Liver (tissue), 3 donors: ENCODE measurements at regions not wholly inside any gene's neighbourhood (a gene's known extent, or its start where the extent isn't known, plus 50 kb on each side); places are given as distances from the start of the nearest gene placed in this dataset.

Source experiments
- GABPA ChIP-seq, 2 donors: IDR thresholded peaks in 1 of 2; conservative IDR thresholded peaks in 1 of 2; 2 replicates each; pipeline ENCODE4 v1.6.1; 2016; ENCODE audit warnings: antibody characterized with exemption in 2 of 2, mild to moderate bottlenecking in 1 of 2, moderate library complexity in 1 of 2
- YY1 ChIP-seq: IDR thresholded peaks from 2 replicates; pipeline ENCODE4 v1.6.1; 2016; ENCODE audit warnings: antibody characterized with exemption, mild to moderate bottlenecking
- TF ChIP-seq, protein P1 (sequence below): fragments of 150-350 bp; IDR thresholded peaks from 2 replicates; pipeline ENCODE4 v1.5.1; 2017; ENCODE audit warnings: improper control_type of control experiment, low read depth, low read length; ENCODE audit not compliant: missing input control
- TF ChIP-seq, protein P2 (sequence below): IDR thresholded peaks from 2 replicates; pipeline ENCODE4 v1.6.1; 2016; ENCODE audit warnings: antibody characterized with exemption, mild to moderate bottlenecking
- donor health status: healthy.
- donor health status: healthy.

DNA sequence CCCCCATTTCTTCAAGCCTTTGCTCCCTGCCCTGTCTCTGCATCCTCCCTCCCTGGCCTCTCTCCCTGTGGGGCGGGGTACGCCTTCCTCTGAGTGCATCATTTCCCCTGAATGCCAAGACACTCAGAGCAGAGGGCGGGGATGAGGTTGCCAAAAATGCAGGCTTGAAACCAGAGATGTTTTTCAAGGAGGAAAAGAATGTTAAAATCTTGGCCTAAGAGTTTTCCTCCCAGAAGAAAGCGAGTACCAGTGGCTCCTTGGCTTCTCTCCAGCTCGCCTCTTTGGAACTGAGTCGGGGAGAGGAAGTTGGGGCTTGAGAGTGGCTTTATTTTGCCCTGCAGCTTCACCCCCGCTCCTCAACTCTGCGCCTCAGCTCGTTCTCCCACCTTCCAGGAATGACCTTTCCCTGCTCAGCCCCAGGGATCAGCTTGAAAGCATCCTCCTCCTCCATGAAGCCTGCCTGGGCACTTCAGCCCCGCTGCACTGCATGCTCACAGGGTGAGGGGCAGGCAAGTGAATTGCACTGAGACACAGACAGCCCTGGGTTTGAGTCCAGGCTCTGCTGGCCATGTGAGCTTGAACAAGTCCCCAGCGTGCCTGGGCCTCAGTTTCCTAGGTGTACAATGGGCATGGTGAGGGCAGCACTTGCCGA, 57.5 kb upstream of the SORCS2 start:
- no peak for TF ChIP-seq YY1
- TF ChIP-seq, protein P1, sequence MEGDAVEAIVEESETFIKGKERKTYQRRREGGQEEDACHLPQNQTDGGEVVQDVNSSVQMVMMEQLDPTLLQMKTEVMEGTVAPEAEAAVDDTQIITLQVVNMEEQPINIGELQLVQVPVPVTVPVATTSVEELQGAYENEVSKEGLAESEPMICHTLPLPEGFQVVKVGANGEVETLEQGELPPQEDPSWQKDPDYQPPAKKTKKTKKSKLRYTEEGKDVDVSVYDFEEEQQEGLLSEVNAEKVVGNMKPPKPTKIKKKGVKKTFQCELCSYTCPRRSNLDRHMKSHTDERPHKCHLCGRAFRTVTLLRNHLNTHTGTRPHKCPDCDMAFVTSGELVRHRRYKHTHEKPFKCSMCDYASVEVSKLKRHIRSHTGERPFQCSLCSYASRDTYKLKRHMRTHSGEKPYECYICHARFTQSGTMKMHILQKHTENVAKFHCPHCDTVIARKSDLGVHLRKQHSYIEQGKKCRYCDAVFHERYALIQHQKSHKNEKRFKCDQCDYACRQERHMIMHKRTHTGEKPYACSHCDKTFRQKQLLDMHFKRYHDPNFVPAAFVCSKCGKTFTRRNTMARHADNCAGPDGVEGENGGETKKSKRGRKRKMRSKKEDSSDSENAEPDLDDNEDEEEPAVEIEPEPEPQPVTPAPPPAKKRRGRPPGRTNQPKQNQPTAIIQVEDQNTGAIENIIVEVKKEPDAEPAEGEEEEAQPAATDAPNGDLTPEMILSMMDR = no peak
- TF ChIP-seq, protein P2, sequence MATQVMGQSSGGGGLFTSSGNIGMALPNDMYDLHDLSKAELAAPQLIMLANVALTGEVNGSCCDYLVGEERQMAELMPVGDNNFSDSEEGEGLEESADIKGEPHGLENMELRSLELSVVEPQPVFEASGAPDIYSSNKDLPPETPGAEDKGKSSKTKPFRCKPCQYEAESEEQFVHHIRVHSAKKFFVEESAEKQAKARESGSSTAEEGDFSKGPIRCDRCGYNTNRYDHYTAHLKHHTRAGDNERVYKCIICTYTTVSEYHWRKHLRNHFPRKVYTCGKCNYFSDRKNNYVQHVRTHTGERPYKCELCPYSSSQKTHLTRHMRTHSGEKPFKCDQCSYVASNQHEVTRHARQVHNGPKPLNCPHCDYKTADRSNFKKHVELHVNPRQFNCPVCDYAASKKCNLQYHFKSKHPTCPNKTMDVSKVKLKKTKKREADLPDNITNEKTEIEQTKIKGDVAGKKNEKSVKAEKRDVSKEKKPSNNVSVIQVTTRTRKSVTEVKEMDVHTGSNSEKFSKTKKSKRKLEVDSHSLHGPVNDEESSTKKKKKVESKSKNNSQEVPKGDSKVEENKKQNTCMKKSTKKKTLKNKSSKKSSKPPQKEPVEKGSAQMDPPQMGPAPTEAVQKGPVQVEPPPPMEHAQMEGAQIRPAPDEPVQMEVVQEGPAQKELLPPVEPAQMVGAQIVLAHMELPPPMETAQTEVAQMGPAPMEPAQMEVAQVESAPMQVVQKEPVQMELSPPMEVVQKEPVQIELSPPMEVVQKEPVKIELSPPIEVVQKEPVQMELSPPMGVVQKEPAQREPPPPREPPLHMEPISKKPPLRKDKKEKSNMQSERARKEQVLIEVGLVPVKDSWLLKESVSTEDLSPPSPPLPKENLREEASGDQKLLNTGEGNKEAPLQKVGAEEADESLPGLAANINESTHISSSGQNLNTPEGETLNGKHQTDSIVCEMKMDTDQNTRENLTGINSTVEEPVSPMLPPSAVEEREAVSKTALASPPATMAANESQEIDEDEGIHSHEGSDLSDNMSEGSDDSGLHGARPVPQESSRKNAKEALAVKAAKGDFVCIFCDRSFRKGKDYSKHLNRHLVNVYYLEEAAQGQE = no peak
- TF ChIP-seq GABPA (IDR thresholded peaks at IDR 0.05 in 1 of 2, conservative IDR thresholded peaks at IDR 0.05 in 1 of 2) = no peak
